GM12873 (cell line): ENCODE measurements at regions not wholly inside any gene's neighbourhood (a gene's known extent, or its start where the extent isn't known, plus 50 kb on each side); places are given as distances from the start of the nearest gene placed in this dataset.

Source experiments
- TF ChIP-seq, protein P1 (sequence below): IDR thresholded peaks from 2 replicates; pipeline ENCODE4 v1.5.1; 2012; ENCODE audit warnings: low read depth, mild to moderate bottlenecking, moderate library complexity, low read length, control low read depth; ENCODE audit not compliant: insufficient read depth; ENCODE audit errors: missing control alignments

DNA sequence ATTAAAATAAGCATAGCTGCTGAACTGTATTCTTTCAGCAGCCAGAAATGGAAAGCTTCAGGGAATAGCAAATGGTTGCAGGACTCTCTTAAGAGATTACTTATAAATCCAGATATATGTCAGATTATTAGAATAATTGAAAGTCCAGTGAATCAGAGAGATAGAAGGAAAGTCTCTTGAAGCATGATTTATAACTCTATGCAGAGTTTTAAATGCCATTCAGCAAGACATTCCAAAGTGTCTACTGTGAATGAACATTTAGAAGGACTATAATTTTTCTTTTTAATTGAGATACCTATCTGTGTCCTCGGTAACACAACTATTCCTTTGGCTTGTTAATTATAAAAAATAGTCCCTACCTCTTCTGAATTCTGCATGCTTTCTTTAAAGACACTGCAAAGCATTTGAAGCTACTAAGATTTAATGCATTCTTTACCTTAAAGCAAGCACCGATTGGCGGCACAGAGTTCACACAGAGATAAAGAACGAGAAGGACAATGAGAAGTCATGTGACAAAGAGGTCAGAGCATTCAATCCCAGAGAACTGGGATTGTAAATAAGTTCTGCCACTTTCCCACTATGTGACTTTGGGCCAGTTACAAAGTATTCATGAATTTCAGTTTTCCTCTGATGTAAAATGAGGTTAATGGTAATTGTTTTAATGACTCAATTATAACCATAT, 371.0 kb upstream of the ATP2B1 start:
- TF ChIP-seq, protein P1, sequence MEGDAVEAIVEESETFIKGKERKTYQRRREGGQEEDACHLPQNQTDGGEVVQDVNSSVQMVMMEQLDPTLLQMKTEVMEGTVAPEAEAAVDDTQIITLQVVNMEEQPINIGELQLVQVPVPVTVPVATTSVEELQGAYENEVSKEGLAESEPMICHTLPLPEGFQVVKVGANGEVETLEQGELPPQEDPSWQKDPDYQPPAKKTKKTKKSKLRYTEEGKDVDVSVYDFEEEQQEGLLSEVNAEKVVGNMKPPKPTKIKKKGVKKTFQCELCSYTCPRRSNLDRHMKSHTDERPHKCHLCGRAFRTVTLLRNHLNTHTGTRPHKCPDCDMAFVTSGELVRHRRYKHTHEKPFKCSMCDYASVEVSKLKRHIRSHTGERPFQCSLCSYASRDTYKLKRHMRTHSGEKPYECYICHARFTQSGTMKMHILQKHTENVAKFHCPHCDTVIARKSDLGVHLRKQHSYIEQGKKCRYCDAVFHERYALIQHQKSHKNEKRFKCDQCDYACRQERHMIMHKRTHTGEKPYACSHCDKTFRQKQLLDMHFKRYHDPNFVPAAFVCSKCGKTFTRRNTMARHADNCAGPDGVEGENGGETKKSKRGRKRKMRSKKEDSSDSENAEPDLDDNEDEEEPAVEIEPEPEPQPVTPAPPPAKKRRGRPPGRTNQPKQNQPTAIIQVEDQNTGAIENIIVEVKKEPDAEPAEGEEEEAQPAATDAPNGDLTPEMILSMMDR: no peak

- TF ChIP-seq, protein P1: no peak
Observed at GRCh38 chr12:90078344-90078743, 369.7 kb upstream of the ATP2B1 start.

DNA sequence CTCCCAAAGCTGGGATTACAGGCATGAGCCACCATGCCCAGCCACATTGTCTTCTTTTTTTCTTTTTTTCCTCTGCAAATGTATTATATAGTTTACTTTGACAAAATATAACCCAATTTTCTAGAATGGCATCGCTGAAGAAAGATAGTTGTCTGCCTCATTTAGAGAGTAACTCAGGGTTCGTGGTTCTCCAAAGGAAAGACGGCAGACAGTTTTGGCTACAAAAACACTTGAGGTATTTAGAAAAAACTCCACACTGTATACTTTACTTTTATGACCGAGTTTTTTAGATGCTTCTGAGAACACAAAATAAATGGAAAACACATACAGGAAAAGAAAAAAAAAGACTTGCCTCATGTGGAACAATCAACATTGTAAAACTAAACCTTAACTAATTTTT, 369.1 kb upstream of the ATP2B1 start:
- TF ChIP-seq, protein P1: no peak

- TF ChIP-seq, protein P1: no peak
Observed at GRCh38 chr12:90076851-90077319, 368.2 kb upstream of the ATP2B1 start.

DNA sequence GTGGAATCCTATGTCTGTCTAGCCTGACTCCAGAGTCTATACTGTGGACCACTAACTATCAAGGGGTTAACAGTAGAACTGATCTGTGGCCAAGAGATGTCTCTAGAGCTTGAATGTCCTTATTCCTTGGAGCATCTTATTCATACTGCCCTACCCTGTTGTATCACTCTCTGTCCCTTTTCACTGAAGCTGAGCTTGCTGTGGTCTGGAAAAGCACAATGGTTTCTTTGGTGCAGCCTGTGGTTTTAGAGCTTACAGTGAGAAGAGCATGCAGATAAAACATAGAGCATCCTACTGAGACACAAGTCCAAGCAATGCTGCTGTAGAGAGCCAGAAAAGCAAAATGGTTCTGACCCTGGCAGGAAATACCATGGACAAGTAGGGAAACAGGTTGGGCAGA, 367.0 kb upstream of the ATP2B1 start:
- TF ChIP-seq, protein P1: no peak

- TF ChIP-seq, protein P1: no peak
Observed at GRCh38 chr12:90074086-90074485, 365.4 kb upstream of the ATP2B1 start.

DNA sequence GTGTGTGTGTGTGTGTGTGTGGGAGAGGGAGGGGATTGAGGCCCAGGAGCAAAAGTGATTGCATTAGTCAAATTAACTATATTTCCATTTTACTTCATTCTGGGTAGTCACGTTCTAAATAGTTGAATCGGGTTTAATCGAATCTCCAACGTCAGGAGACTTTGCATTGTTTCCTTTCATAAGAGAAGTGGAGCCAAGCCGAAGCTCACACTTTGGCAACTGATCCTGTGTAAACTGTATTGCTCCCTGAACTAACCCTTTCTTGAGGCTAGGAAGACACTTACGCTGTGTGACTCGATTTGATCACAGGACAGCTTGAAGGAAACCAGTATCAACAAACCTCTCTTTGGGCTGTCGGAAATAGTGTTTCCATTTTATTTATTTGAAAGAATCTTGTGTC, 363.4 kb upstream of the ATP2B1 start:
- TF ChIP-seq, protein P1: no peak

GRCh38 chr12:90069711-90070110, 361.1 kb upstream of the ATP2B1 start:
- TF ChIP-seq, protein P1: no peak
